IMR-90 (cell line): ENCODE measurements at regions not wholly inside any gene's neighbourhood (a gene's known extent, or its start where the extent isn't known, plus 50 kb on each side); places are given as distances from the start of the nearest gene placed in this dataset.

Experiments used
- BHLHE40 ChIP-seq: fragments of 150-350 bp; IDR thresholded peaks from 2 replicates; pipeline ENCODE4 v1.6.1; 2016; ENCODE audit warnings: mild to moderate bottlenecking, low read depth, low read length
- CEBPB ChIP-seq: IDR thresholded peaks from 2 replicates; pipeline ENCODE4 v1.6.1; 2012; ENCODE audit warnings: low read depth, low read length, improper control_type of control experiment
- CTCF ChIP-seq: conservative IDR thresholded peaks from 2 replicates; pipeline ENCODE4 v1.5.1; 2012; ENCODE audit warnings: mild to moderate bottlenecking, low read depth, low read length, improper control_type of control experiment
- ELK1 ChIP-seq: fragments of 150-350 bp; IDR thresholded peaks from 2 replicates; pipeline ENCODE4 v1.6.1; 2016; ENCODE audit warnings: low read depth, mild to moderate bottlenecking, low read length, moderate library complexity, borderline replicate concordance
- MAZ ChIP-seq: IDR thresholded peaks from 2 replicates; pipeline ENCODE4 v1.6.1; 2012; ENCODE audit warnings: low read depth, mild to moderate bottlenecking, low read length, improper control_type of control experiment, moderate library complexity, borderline replicate concordance
- POLR2A ChIP-seq: IDR thresholded peaks from 2 replicates; pipeline ENCODE4 v1.6.1; 2012; ENCODE audit warnings: mild to moderate bottlenecking, low read depth, low read length
- RCOR1 ChIP-seq: IDR thresholded peaks from 2 replicates; pipeline ENCODE4 v1.6.1; 2012; ENCODE audit warnings: mild to moderate bottlenecking, low read length, improper control_type of control experiment; ENCODE audit not compliant: insufficient replicate concordance
- SMC3 ChIP-seq: fragments of 150-350 bp; IDR thresholded peaks from 2 replicates; pipeline ENCODE4 v1.6.1; 2016; ENCODE audit warnings: low read depth, mild to moderate bottlenecking, antibody characterized with exemption, low read length, moderate library complexity
- USF2 ChIP-seq: fragments of 150-350 bp; IDR thresholded peaks from 2 replicates; pipeline ENCODE4 v1.6.1; 2017; ENCODE audit warnings: mild to moderate bottlenecking, antibody characterized with exemption, low read length, low read depth

- TF ChIP-seq CTCF (no peak), POLR2A (no peak), MAZ (no peak), RCOR1 (no peak), ELK1 (no peak), CEBPB (no peak), SMC3 (no peak), USF2 (no peak), BHLHE40 (no peak)
These were observed 81.3 kb upstream of the BMP2 start for GRCh38 chr20:6686171-6686570.
